NCI-H2171 (cell line): ENCODE measurements at regions not wholly inside any gene's neighbourhood (a gene's known extent, or its start where the extent isn't known, plus 50 kb on each side); places are given as distances from the start of the nearest gene placed in this dataset.

ENCODE experiments used
- DNase-seq: peaks from one replicate; lab custom pipeline; 2025; lab: John Stamatoyannopoulos, UW

DNA sequence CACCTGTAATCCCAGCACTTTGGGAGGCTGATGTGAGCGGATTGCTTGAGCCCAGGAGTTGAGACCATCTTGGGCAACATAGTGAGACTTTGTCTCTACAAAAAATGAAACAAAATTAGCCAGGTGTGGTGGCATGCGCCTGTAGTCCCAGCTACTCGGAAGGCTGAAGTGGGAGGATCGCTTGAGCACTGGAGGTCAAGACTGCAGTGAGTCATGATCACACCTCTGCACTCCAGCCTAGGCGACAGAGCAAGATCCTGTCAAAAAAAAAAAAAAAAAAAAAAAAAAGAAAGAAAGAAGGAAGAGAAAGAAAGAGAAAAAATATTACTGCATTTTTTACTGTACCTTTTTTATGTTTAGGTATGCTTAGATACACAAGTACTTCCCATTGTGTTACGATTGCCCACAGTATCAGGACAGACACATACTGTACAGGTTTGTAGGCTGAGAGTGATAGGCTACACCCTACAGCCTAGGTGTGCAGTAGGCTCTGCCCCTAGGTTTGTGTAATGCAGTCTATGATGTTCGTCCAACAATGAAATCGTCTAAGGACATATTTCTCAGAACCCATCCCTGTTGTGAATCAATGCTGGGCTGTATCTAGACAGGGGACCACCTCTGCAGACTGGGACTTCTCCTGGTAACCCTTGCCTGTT, 160.4 kb upstream of the PWP1 start:
- DNase-seq, result no peak

- no peak for DNase-seq
These were observed 159.7 kb upstream of the PWP1 start for GRCh38 chr12:107525719-107526554.

- DNase-seq, result no peak
These were observed 158.9 kb upstream of the PWP1 start for GRCh38 chr12:107526555-107527180.

- DNase-seq, result no peak
These were observed 156.8 kb upstream of the PWP1 start for GRCh38 chr12:107528731-107529365.

DNA sequence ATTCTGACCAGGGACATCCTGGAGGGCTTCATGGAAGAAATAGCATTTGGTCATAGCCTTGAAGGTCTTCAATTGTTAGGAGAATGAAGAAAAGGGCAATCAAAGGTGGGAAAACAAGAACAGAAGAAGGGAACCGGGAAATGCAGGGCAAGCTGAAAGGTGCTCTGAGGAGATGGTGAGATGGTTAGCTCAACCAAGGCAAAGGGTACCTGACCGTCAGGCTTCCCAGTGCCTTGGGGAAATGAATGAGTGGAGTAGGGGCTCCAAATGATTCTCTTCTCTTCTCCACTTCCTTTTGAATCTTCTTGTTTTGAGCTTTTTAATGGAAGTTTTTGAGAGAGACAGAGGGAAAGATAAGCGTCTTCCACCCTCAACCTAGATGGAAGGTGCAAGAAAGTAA, 155.6 kb upstream of the PWP1 start:
- no peak for DNase-seq

DNA sequence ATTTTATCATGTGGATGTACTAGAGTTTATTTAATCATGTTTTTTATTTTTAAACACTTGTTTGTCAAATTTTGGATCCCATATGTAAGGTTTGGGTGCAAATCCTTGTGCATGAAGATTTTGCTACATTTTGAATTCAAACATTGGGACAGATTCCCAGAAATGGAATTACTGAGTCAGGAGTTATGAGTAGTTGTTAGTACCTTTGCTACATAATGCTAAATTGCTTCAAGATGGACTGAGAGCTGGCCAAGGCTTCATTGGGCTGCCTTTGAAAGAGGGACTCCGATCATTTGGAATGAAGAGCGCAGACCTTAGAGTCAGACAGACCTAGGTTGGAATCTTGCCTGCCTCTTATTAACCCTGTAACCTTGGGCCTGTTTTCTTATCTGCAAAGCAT, 154.9 kb upstream of the PWP1 start:
- no peak for DNase-seq

GRCh38 chr12:107533218-107533617, 152.4 kb upstream of the PWP1 start:
- DNase-seq, result no peak

DNA sequence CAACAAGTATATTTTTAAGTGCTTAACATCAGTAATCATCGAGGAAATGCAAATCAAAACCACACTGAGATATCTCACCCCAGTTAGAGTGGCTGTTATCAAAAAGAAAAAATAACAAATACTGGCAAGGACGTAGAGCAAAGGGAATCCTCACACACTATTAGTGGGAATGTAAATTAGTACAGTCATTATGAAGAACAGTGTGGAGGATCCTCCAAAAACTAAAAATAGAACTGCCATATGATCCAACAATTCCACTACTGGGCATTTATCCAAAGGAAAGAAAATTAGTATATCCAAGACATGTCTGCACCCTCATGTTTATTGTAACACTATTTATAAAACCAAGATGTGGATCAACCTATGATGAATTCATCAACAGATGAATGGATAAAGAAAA, 149.0 kb upstream of the PWP1 start:
- DNase-seq, result no peak

DNA sequence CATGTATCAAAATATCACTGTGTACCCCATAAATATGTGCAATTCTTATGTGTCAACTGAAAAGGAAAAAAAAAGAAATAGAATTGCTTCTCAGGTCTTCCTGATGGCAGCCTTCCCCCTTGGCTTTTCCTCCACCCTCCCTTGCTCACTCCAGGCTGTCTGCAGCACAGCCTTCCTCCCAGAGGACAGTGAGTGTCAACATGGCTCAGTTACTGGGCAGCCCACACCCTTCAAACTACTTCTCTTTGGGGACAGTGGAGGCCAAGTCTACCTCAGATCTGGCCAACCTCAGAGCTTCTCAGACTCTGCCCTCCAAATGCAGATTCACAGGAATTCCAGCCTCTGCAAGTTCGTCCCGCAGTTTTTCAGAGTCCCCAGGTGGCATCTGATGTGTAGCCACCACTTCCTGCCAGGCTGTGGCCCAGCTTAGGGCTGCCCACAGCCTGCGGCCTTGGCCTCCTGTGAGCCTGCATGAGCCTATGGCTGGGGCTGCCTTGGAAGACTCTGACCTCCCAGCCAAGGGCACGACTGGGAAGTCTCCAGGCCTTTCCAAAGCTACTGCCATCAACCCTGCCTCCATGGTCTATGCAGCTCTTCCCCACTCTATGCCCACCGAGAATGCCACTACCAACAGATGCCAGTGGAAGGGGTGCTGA, 148.0 kb upstream of the PWP1 start:
- DNase-seq, result no peak

DNA sequence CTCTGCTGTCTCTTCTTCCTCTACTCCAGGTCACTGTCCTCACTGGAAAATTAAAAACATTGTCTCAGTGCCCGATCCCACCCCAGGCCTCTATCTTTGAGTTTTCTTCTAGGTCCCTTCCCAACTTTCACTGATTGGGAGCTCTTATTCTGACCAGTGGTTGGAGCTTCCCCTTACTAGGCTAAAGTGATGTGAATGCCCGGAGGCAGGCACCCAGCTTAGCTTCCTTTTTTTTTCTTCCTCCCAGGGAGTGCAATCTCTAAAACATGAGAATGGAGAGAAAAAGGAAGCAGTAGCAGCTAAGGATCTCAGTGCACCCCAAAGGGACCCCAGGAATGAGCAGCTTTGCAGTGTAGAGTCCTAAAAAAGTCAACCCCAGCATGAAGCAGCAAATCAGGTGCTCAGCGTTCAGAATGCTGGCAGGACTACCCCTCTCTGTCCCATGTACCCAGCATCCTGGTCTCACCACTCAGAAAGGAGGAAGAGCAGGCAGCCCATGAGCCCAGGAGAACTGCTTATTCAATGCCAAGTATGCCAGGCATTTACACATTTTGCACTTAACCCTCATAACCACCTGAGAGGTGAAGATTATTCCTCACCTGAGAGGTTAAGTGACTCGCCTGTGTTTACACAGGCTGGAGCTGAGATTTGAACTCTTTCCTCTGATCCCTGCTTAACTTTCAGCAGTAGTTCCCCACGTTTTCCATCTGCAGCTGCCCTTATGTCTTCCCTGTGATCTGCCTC, 146.2 kb upstream of the PWP1 start:
- no peak for DNase-seq

DNA sequence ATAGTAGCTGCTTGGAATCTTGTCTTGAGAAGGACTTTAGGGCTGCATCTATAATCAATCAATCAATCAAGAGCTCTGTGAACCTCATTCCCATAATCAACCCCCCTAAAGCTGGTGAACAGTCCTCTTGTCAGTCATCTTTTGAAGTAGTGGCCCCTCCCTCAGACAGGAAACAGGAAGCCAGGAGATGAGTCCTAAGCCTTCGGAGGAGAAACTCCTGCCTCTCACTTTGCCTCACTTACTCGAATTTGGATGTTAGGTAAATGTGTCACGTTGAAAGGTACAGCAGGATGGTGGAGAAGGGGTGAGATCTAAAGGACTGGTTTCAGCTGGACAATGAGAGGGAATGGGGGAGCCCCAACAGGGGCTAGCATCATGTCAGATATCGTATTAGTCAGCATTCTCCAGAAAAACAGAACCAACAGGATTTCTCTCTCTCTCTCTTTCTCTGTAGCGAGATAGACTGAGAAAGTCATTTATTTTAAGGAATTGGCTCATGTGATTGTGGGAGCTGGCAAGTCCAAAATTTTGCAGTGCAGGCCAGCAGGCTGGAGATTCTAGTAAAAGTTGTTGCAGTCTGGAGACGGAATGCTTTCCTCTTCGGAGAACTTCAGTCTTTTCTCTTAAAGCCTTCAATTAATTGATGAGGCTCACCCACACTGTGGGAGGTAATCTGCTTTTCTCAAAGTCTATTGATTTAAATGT, 144.4 kb upstream of the PWP1 start:
- DNase-seq, result no peak

DNA sequence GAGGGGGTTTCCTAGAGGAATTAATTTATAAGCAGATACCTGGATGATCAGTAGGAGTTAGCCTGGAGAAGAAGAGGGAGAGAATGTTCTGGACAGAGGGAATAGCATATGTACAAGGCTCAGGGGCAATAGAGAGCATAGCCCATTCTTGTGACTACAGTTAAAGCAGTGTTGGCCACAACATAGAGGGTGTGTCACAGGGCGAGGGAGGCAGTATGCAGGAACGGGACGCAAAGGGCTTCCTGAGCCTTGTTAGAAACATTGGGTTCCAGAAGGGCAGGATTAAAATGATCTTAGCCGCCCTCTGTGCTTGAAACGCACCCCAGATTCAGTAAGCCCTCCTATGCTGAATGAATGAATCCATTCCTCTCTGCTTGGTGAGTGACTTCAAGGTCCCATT, 142.2 kb upstream of the PWP1 start:
- no peak for DNase-seq

GRCh38 chr12:107543841-107544240, 141.8 kb upstream of the PWP1 start:
- DNase-seq, result no peak

GRCh38 chr12:107544937-107545336, 140.7 kb upstream of the PWP1 start:
- DNase-seq, result no peak

DNA sequence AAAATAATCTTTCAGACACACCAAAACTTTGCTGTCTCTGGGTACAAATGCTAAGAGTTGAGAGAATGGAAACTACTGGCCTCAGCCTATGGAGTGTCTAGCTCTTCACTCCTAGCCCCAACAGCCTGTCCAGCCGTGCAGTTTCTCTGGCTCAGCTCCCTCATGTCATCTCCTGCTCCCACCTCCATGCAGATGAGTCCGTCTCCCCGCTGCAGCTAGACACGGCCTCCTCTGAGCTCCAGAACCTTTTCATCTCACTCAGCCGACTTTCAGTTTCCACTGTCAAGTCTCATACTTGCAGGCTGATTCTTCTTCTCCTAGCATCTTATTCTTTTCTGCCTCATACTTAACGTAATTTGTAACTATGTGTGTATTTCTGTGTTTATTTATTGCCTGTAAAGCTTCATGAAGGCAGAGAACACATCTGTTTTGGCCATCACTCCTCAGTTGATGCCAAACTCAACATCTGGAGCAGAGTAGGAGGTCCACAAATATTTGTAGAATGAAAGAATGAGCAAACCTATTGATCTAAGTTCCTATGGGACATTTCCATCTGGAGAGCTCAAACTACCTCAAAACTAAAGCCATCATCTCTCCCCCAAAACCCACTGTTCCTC, 139.8 kb upstream of the PWP1 start:
- no peak for DNase-seq

- no peak for DNase-seq
These were observed 138.2 kb upstream of the PWP1 start for GRCh38 chr12:107547389-107547788.

GRCh38 chr12:107549651-107550480, 135.7 kb upstream of the PWP1 start:
- DNase-seq, result no peak

- DNase-seq, result no peak
These were observed 134.2 kb upstream of the PWP1 start for GRCh38 chr12:107551434-107551833.

DNA sequence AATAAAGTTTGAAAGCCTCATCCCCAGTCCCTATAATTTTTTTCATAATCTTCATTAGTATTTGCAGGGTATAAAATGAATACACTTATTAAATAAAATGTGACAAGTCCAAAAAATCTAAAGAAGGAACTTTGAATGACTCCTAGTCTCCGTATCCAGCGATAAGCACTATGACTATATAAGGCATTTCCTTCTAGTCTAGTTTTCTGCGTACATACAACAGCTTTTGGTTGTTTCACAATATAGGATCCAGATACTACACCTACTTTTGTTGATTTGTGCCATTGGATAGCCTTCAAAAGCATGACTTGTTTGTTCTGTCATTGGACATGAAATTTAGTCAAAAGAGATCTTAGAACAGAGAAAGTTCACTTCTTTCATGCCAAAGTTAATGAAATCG, 133.3 kb upstream of the PWP1 start:
- DNase-seq, result no peak
